HG02763 (cell line): ENCODE measurements at regions not wholly inside any gene's neighbourhood (a gene's known extent, or its start where the extent isn't known, plus 50 kb on each side); places are given as distances from the start of the nearest gene placed in this dataset.
"Not testable (repeated sequence)": the region's sequence is repeated elsewhere in the genome, so short reads cannot be mapped to it uniquely, and the experiment has no call there.

Experiments
- ATAC-seq: cut with Tn5 transposase; IDR thresholded peaks from one replicate; pipeline ENCODE4 v1.9.1; 2021; ENCODE audit warnings: mild to moderate bottlenecking, moderate library complexity; ENCODE audit not compliant: unreplicated experiment

DNA sequence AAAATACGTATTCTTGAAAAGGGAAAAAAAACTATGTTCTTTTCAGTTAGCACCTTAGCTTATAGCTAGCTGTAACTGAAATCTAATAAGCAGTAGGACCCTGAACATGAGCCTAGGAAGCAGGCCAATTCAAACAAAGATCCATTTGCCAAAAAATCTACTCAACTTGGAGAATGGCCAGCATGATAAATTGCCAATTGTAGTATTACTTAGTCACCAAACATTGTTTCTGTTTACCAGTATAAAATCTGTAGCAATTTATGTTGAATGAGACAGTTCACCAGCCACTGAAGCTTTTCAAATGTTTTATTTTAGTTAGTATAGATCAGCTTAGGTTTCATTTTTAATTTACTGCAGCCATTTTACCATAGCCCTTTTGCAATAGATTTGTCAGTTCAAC, 323.6 kb upstream of the DIPK2B start:
- no peak for ATAC-seq

- no peak for ATAC-seq
These were observed 317.9 kb upstream of the DIPK2B start for GRCh38 chrX:45518552-45518951.

GRCh38 chrX:45517090-45517973, 316.7 kb upstream of the DIPK2B start:
- no peak for ATAC-seq

GRCh38 chrX:45515262-45516215, 314.9 kb upstream of the DIPK2B start:
- no peak for ATAC-seq

DNA sequence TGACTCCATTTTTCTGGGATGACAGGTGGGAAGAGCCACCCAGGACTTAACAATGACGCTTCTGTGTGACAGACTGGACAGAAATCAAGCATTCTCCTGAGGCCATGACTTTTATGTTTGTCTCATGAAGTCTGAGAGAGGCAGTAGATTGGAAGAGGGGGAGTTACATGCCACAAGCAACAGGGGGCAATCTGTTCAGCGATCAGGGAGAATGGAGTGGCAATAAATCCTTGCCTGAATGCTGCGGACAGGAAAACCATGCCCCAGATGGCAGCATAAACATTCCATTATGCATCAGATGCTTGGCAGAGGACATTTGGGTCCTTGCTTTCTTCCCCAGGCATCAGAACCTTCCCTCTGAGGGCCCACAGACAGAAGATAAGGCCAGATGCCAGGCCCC, 312.4 kb upstream of the DIPK2B start:
- ATAC-seq = no peak

GRCh38 chrX:45508454-45508853, 307.8 kb upstream of the DIPK2B start:
- no peak for ATAC-seq

- ATAC-seq = no peak
These were observed 305.6 kb upstream of the DIPK2B start for GRCh38 chrX:45506149-45506730.

GRCh38 chrX:45505214-45505613, 304.5 kb upstream of the DIPK2B start:
- no peak for ATAC-seq

- not testable (repeated sequence) for ATAC-seq
These were observed 303.2 kb upstream of the DIPK2B start for GRCh38 chrX:45503787-45504362.

DNA sequence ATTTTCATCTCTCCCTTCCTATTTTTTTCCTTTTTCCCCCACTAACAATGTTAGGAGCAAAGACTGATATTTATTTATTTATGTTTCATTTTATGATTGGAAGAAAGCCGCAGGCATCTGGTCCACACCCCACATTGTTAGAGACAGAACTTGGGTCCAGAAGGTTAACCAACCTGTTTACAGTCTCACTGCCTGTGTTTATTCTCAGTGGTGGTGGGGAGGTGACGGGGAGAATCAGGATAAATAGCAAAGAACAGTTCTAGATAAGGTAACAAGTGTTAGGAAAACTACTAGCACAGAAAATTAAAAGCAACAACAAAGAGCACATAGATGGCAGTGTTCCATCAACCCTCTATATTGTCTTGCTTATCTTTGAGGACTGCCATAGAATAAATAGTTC, 301.7 kb upstream of the DIPK2B start:
- no peak for ATAC-seq

DNA sequence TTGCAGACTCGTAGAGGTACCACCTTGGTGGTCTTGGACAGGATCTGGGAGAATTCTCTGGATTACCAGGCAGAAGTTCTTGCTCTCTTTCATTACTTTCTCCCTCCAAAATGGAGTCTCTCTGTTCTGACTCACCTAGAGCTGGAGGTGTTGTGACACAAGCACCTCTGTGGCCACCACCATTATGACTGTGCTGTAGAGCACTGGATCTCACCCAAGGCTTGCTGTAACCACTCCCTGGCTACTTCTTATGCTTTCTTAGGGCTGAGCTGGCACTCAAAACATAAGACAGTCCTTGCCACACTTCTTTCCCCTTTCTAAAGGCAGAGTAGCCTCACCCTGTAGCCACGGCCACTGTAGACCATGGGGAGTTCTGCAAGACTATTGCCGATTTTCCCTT, 296.6 kb upstream of the DIPK2B start:
- no peak for ATAC-seq

DNA sequence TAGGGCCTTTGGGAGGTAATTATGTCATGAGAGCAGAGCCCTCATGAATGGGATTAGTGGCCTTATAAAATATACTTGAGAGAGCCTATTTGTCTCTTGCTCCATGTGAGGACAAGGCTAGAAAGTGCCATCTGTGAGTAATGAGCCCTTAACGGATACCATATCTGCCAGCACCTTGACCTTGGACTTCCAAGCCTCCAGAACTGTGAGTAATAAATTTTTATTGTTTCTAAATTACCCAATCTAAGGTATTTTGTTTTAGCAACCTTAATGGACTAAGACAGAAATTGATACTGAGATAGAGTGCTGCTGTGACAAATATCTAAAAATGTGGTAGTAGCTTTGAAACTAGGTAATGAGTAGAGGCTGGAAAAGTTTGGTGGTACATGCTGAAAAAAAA, 285.0 kb upstream of the DIPK2B start:
- no peak for ATAC-seq

DNA sequence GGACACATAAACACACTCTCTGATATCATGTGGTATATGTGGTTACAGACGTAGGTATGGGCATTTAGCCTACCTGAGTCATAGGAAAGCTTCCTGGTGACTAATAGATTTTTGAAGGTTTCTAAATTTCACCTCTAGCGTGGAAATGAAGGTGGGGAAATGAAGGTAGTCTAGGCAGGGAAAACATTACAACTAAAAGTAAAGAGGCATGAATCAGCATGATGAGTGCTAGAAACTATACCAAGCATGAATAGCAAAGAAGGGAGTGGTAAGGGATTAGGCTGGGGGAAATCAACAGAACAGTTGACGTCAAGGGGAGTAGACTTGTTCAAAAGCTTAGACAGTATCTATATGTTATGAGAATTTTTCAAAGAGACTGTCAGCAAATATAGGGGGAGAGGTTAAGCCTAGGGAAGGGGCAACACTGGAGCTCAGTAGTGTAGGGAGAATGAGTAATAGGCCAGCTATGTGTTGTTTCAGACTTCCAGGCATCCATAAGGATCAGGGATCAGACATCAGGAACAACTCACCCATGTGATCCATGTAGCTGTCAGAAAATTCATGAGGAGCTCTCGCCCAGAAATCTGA, 279.3 kb upstream of the DIPK2B start:
- ATAC-seq = no peak

DNA sequence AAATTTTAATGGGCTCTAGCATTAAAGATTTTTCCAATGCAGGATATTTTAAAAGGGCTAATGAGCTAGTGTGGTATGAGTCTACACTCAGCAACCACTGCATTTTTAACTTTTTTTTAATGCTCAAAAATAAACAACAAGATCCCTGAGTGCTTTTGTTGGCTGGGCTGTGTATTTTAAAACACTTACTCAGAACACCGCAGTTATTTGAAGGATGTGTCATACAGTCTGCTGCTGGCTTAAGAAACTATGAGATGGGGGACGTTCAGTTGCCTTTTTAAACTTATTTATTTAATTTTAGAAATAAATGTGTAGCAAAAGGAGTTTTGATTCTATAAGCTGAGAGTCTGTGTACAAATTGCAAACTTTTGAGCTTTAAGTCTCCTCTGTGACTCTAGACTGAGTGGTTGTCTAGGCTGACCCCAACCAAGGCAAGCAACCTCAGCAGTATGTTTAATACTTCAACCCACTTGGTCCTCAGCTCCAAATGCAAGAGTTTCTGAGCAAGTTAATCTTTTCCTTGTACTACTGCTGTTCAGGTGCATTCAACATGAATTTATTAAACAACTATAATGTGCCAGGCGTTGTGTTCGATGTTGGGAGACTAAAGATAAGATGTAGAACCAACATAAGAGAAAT, 278.6 kb upstream of the DIPK2B start:
- no peak for ATAC-seq

GRCh38 chrX:45472968-45473367, 272.3 kb upstream of the DIPK2B start:
- ATAC-seq = no peak

- ATAC-seq = not testable (repeated sequence)
These were observed 266.9 kb upstream of the DIPK2B start for GRCh38 chrX:45467537-45467936.

DNA sequence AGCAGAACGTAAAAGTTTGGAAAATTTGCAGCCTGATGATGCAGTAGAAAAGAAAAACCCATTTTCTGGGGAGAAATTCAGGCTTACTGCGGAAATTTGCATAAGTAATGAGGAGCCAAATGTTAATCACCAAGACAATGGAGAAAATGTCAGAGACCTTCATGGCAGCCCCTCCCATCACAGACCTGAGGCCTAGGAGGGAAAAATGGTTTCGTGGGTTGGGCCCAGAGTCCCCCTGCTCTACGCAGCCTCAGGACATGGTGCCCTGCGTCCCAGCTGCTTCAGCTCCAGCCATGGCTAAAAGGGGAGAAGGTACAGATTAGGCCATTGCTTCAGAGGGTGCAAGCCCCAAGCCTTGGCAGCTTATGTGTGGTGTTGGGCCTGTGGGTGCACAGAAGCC, 255.1 kb upstream of the DIPK2B start:
- ATAC-seq = not testable (repeated sequence)

DNA sequence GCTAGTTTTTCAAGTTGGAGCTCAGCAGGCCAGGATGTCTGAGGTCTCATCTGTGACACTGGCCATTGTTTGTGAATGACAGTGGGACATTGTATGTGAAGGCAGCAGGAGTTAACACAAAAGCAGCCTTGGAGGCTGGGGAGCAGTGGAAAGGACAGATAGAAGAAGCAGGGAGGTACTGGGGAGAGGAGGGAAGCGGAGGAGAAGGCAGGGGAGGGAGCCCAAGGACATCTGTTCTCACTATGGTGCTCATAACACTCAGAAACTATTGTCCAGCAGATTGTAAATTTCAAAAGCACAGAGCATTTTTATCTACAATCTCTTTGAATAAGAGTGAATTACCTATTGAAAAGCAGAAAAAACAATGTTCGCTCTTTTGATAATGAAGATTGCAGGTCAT, 253.6 kb upstream of the DIPK2B start:
- ATAC-seq = no peak

- ATAC-seq = no peak
These were observed 249.3 kb upstream of the DIPK2B start for GRCh38 chrX:45449982-45450381.

- no peak for ATAC-seq
These were observed 247.3 kb upstream of the DIPK2B start for GRCh38 chrX:45447995-45448394.
